Peyer's patch (tissue), 4 donors: ENCODE measurements at regions not wholly inside any gene's neighbourhood (a gene's known extent, or its start where the extent isn't known, plus 50 kb on each side); places are given as distances from the start of the nearest gene placed in this dataset.

Experiments
- DNase-seq, 3 donors: peaks; one replicate each; pipeline ENCODE4 v3.0.0-alpha.2; 2017 to 2019
- H3K27ac ChIP-seq, 4 donors: fragments of 200-600 bp; sonication (generic); one replicate each; pipeline ENCODE4 v1.5.1; 2016 to 2019
- H3K27me3 ChIP-seq, 2 donors: fragments of 200-600 bp; sonication (generic); one replicate each; pipeline ENCODE4 v1.5.1; 2019
- H3K36me3 ChIP-seq, 3 donors: fragments of 200-600 bp; sonication (generic); one replicate each; pipeline ENCODE4 v1.5.1; 2016 to 2019
- H3K4me1 ChIP-seq, 4 donors: fragments of 200-600 bp; sonication (generic); one replicate each; pipeline ENCODE4 v1.5.1; 2016 to 2019
- H3K4me3 ChIP-seq, 4 donors: fragments of 200-600 bp; sonication (generic); 1 replicate in 3 of 4; 2 replicates in 1 of 4; pipeline ENCODE4 v1.5.1; 2016 to 2019; ENCODE audit warnings: mild to moderate bottlenecking in 1 of 4
- H3K9me3 ChIP-seq, 4 donors: fragments of 200-600 bp; sonication (generic); one replicate each; pipeline ENCODE4 v1.5.1; 2016 to 2019; ENCODE audit warnings: mild to moderate bottlenecking in 1 of 4
- CTCF ChIP-seq, 6 experiments: fragments of 450-650 bp in 4 of 6; fragments of 200-600 bp in 2 of 6; sonication (generic) in 1 of 6; IDR thresholded peaks; one replicate each; pipeline ENCODE4 v1.5.1; 2017 to 2019; ENCODE audit warnings: antibody characterized with exemption in 6 of 6, mild to moderate bottlenecking in 3 of 6, moderate library complexity in 1 of 6
- POLR2A ChIP-seq, 2 donors: fragments of 450-650 bp; IDR thresholded peaks; one replicate each; pipeline ENCODE4 v1.5.1; 2017; ENCODE audit warnings: antibody characterized with exemption in 2 of 2, mild to moderate bottlenecking in 2 of 2, moderate library complexity in 2 of 2

- DNase-seq, result no peak
- Histone ChIP-seq H3K4me3 (no peak overlapping the region), H3K4me1 (no peaks in the 10 kb centered on the region), H3K27me3 (no peaks in the 10 kb centered on the region), H3K27ac (no peak overlapping the region), H3K36me3 (no peaks in the 10 kb centered on the region), H3K9me3 (no peaks in the 10 kb centered on the region)
- no peak for TF ChIP-seq POLR2A (IDR thresholded peaks at IDR 0.05)
- TF ChIP-seq CTCF (IDR thresholded peaks at IDR 0.05), result no peak
Observed at GRCh38 chr1:208919371-208919770, 664.1 kb upstream of the CAMK1G start.

- Histone ChIP-seq H3K27me3 (no peaks in the 10 kb centered on the region), H3K9me3 (no peaks in the 10 kb centered on the region), H3K4me1 (no peaks in the 10 kb centered on the region), H3K36me3 (no peaks in the 10 kb centered on the region), H3K4me3 (no peak overlapping the region), H3K27ac (no peak overlapping the region)
- TF ChIP-seq CTCF (IDR thresholded peaks at IDR 0.05) (no peak), POLR2A (IDR thresholded peaks at IDR 0.05) (no peak)
- no peak for DNase-seq
Observed at GRCh38 chr1:208921259-208921658, 662.3 kb upstream of the CAMK1G start.

GRCh38 chr1:208923456-208923855 lies 660.1 kb upstream of the CAMK1G start:
- Histone ChIP-seq H3K36me3 (no peaks in the 10 kb centered on the region), H3K9me3 (no peaks in the 10 kb centered on the region), H3K27me3 (no peaks in the 10 kb centered on the region), H3K4me3 (no peak overlapping the region), H3K4me1 (no peaks in the 10 kb centered on the region), H3K27ac (no peak overlapping the region)
- no peak for DNase-seq
- TF ChIP-seq CTCF (IDR thresholded peaks at IDR 0.05), result no peak

GRCh38 chr1:208923946-208924720 lies 659.4 kb upstream of the CAMK1G start:
- Histone ChIP-seq H3K4me1 (no peaks in the 10 kb centered on the region), H3K27ac (no peak overlapping the region), H3K4me3 (no peak overlapping the region), H3K36me3 (no peaks in the 10 kb centered on the region), H3K27me3 (no peaks in the 10 kb centered on the region), H3K9me3 (no peaks in the 10 kb centered on the region)
- TF ChIP-seq CTCF (IDR thresholded peaks at IDR 0.05) (no peak), POLR2A (IDR thresholded peaks at IDR 0.05) (no peak)
- DNase-seq, result no peak

GRCh38 chr1:208924928-208925327 lies 658.6 kb upstream of the CAMK1G start:
- H3K36me3 ChIP-seq, result no peaks in the 10 kb centered on the region
- no peaks in the 10 kb centered on the region for H3K27me3 ChIP-seq
- no peaks in the 10 kb centered on the region for H3K9me3 ChIP-seq
- H3K4me1 ChIP-seq, result no peaks in the 10 kb centered on the region
- TF ChIP-seq CTCF (IDR thresholded peaks at IDR 0.05) (no peak), POLR2A (IDR thresholded peaks at IDR 0.05) (no peak)
- no peak overlapping the region for H3K27ac ChIP-seq
- H3K4me3 ChIP-seq, result no peak overlapping the region
- no peak for DNase-seq
